Right atrium auricular region (tissue), 2 donors: ENCODE measurements at regions not wholly inside any gene's neighbourhood (a gene's known extent, or its start where the extent isn't known, plus 50 kb on each side); places are given as distances from the start of the nearest gene placed in this dataset.

Source experiments
- DNase-seq: peaks from one replicate; pipeline ENCODE4 v3.0.0-alpha.2; 2019; ENCODE audit warnings: low spot score
- H3K27ac ChIP-seq, 2 donors: fragments of 200-600 bp; sonication (generic); 1 replicate in 1 of 2; 2 replicates in 1 of 2; pipeline ENCODE4 v1.5.1; 2016 to 2019
- H3K27me3 ChIP-seq, 2 donors: fragments of 200-600 bp; sonication (generic); one replicate each; pipeline versions ENCODE4 v1.5.1 to v1.6.0; 2017 to 2019
- H3K36me3 ChIP-seq: fragments of 200-600 bp; sonication (generic); one replicate; pipeline ENCODE4 v1.5.1; 2016
- H3K4me1 ChIP-seq, 2 donors: fragments of 200-600 bp; sonication (generic); one replicate each; pipeline versions ENCODE4 v1.5.1 to v1.6.0; 2017 to 2019
- H3K4me3 ChIP-seq, 2 donors: fragments of 200-600 bp; sonication (generic); 1 replicate in 1 of 2; 2 replicates in 1 of 2; pipeline ENCODE4 v1.5.1; 2017 to 2019; ENCODE audit warnings: mild to moderate bottlenecking in 1 of 2, moderate library complexity in 1 of 2
- H3K9me3 ChIP-seq, 2 donors: fragments of 200-600 bp; sonication (generic); one replicate each; pipeline ENCODE4 v1.5.1; 2019
- CTCF ChIP-seq, 2 donors: fragments of 200-600 bp; sonication (generic); IDR thresholded peaks; one replicate each; pipeline ENCODE4 v1.5.1; 2019; ENCODE audit warnings: antibody characterized with exemption in 2 of 2

- DNase-seq, result no peak
- Histone ChIP-seq H3K27me3 (no peaks in the 10 kb centered on the region), H3K9me3 (no peaks in the 10 kb centered on the region), H3K4me3 (no peak overlapping the region), H3K4me1 (no peaks in the 10 kb centered on the region), H3K36me3 (no peaks in the 10 kb centered on the region), H3K27ac (no peak overlapping the region)
- no peak for TF ChIP-seq CTCF (IDR thresholded peaks at IDR 0.05)
These were observed 204.1 kb upstream of the SEMA6A start for GRCh38 chr5:116778651-116779280.

GRCh38 chr5:116778032-116778431 is 203.4 kb upstream of the SEMA6A start:
- Histone ChIP-seq H3K4me1 (no peaks in the 10 kb centered on the region), H3K36me3 (no peaks in the 10 kb centered on the region), H3K9me3 (no peaks in the 10 kb centered on the region), H3K27ac (no peak overlapping the region), H3K27me3 (no peaks in the 10 kb centered on the region), H3K4me3 (no peak overlapping the region)
- no peak for TF ChIP-seq CTCF (IDR thresholded peaks at IDR 0.05)
- no peak for DNase-seq

GRCh38 chr5:116773926-116774325 is 199.3 kb upstream of the SEMA6A start:
- Histone ChIP-seq H3K27ac (no peak overlapping the region), H3K36me3 (no peaks in the 10 kb centered on the region), H3K9me3 (no peaks in the 10 kb centered on the region)

GRCh38 chr5:116772806-116773205 is 198.2 kb upstream of the SEMA6A start:
- H3K27ac ChIP-seq, result no peak overlapping the region
- no peaks in the 10 kb centered on the region for H3K9me3 ChIP-seq
- peaks cover 0 to 6% of the 10 kb centered on the region in 2 donors for H3K4me1 ChIP-seq
- no peaks in the 10 kb centered on the region for H3K27me3 ChIP-seq
- TF ChIP-seq CTCF (IDR thresholded peaks at IDR 0.05), result no peak
- no peak overlapping the region for H3K4me3 ChIP-seq
- no peaks in the 10 kb centered on the region for H3K36me3 ChIP-seq
- DNase-seq, result no peak

More at GRCh38 chr5:116773926-116774325, 199.3 kb upstream of the SEMA6A start:
- peaks cover 0 to 6% of the 10 kb centered on the region in 2 donors for H3K4me1 ChIP-seq
- DNase-seq, result no peak
- no peak for TF ChIP-seq CTCF (IDR thresholded peaks at IDR 0.05)
- no peaks in the 10 kb centered on the region for H3K27me3 ChIP-seq
- no peak overlapping the region for H3K4me3 ChIP-seq

GRCh38 chr5:116772152-116772501 is 197.5 kb upstream of the SEMA6A start:
- H3K4me1 ChIP-seq, result peaks cover 0 to 6% of the 10 kb centered on the region in 2 donors
- no peak overlapping the region for H3K27ac ChIP-seq
- H3K27me3 ChIP-seq, result no peaks in the 10 kb centered on the region
- DNase-seq, result no peak
- H3K9me3 ChIP-seq, result no peaks in the 10 kb centered on the region
- H3K36me3 ChIP-seq, result no peaks in the 10 kb centered on the region
- no peak for TF ChIP-seq CTCF (IDR thresholded peaks at IDR 0.05)
- no peak overlapping the region for H3K4me3 ChIP-seq
